Choroid plexus epithelial cell (primary cell): ENCODE measurements at regions not wholly inside any gene's neighbourhood (a gene's known extent, or its start where the extent isn't known, plus 50 kb on each side); places are given as distances from the start of the nearest gene placed in this dataset.
"Not testable (repeated sequence)": the region's sequence is repeated elsewhere in the genome, so short reads cannot be mapped to it uniquely, and the experiment has no call there.

Experiments used
- DNase-seq: peaks from one replicate; pipeline ENCODE4 v3.0.0-alpha.2; 2010; ENCODE audit warnings: low read depth
- H3K4me3 ChIP-seq: 2 replicates; pipeline ENCODE4 v1.5.1; 2011; ENCODE audit warnings: low read depth, mild to moderate bottlenecking, control low read depth, low read length, moderate library complexity
- CTCF ChIP-seq: conservative IDR thresholded peaks from 2 replicates; pipeline ENCODE4 v1.5.1; 2011; ENCODE audit warnings: low read depth, mild to moderate bottlenecking, control low read depth, inconsistent platforms, low read length, moderate library complexity

DNA sequence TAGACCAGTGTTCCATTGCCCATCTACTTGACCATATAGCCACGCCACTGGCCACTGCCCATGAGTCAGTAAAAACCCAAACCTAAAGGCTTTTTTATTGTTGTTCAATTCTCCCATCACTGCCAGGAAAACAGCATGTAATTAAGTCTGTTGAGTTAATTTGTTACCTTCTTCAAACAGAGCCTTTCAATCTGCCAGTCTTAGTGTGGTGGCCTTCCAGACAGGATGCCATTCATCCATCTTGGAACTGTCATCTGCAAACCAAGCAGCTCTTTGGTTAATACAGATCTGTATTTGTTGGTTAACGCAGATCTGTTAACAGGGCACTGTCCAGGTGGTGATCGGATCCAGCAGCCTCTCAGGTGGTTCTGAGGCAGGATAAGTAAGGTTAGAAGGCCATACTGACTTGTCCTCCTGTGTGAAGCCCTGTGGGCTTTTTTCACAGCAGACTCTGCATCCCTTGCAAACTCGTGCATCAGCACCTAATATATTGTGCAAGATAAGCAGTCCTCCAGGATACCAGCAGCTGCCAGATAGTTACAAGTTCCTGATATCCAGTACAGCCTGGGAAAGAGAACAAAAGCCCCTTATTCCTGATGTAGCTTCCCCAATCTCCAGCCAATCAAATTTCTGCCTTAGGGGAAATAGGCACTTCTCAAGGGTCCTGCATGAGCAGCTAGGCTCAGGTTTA lies 59.1 kb upstream of the DHRS4 start:
- no peak for DNase-seq
- H3K4me3 ChIP-seq: no peak overlapping the region
- no peak for TF ChIP-seq CTCF

DNA sequence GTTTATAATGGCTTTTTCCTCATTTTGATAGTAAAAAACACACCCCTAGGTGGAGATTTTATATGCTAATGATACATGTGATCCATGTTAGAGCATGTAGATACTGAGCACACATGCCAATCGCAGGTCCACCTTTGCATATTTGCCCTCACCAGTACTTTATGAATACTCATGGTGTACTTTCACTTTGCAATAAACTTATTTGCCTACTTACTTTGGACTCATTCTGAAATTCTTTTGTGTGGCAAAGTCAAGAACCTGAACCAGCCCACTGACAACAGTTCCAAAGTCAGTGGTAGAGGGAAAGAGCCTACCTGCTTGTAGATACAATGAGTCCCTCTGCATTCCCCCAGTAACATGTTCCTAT lies 58.5 kb upstream of the DHRS4 start:
- H3K4me3 ChIP-seq: no peak overlapping the region

GRCh38 chr14:23895480-23895879 lies 58.1 kb upstream of the DHRS4 start:
- TF ChIP-seq CTCF: no peak

More for the DNA sequence above, 58.5 kb upstream of the DHRS4 start:
- no peak for DNase-seq
- TF ChIP-seq CTCF: no peak

DNA sequence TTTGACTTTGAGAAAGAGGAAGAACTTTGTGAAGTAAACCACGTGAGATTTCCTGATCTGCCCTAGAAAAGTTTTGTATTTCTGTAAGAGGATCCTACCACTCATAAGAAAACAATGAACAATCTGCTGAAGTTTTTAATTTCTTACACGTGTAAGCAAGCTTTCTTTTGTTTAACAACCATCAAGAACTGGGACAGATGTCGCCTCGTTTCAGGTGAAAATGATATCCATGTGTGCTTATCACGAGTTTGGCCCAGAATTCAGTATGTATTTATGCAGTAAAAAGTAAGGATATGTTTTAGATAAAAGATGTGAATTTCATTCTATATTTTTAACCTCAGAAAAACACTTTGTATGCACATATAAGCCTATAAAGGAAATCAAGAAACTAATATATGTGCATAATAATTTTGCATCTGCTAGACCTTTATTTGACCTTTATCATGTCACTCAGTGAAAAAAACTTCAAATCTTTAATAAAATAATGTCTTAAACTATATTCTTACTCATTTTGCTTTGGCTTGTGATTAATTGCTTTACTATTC lies 56.9 kb upstream of the DHRS4 start:
- no peak for TF ChIP-seq CTCF

More at GRCh38 chr14:23895480-23895879, 58.1 kb upstream of the DHRS4 start:
- no peak overlapping the region for H3K4me3 ChIP-seq
- peak; percentile 4 for DNase-seq

GRCh38 chr14:23897291-23897690 lies 56.3 kb upstream of the DHRS4 start:
- not testable (repeated sequence) for H3K4me3 ChIP-seq, DNase-seq

More for the DNA sequence above, 56.9 kb upstream of the DHRS4 start:
- no peak for DNase-seq
- H3K4me3 ChIP-seq: no peak overlapping the region

DNA sequence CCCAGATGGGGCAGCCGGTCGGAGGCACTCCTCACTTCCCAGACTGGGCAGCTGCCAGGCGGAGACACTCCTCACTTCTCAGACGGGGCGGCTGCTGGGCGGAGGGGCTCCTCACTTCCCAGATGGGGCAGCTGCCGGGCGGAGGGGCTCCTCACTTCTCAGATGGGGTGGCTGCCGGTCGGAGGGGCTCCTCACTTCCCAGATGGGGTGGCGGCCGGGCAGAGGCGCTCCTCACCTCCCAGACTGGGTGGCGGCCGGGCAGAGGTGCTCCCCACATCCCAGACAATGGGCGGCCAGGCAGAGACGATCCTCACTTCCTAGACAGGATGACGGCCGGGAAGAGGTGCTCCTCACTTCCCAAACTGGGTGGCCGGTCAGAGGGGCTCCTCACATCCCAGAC lies 55.2 kb upstream of the DHRS4 start:
- DNase-seq, H3K4me3 ChIP-seq: not testable (repeated sequence)

DNA sequence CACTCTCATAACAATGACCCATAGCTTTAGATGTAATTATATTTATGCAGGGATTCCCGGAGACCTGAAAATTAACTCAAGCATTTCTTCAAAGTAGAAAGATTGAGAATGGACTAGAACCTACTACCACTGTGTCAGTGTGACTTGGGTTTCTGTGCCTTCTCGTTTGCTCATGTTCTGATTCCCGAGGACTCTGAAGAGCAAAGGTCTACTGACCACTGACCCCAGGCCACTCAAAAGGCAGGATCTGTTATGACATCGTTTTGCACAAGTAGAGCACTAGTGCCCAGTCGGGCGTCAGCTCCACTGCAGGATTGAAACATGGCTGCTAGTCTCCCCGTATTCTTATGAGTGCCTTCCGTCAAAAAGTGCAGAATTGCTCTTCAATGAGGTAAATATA lies 53.8 kb upstream of the DHRS4 start:
- no peak for DNase-seq

More for the DNA sequence above, 53.8 kb upstream of the DHRS4 start:
- TF ChIP-seq CTCF: no peak
- H3K4me3 ChIP-seq: no peak overlapping the region
